GM20000 (cell line): ENCODE measurements at regions not wholly inside any gene's neighbourhood (a gene's known extent, or its start where the extent isn't known, plus 50 kb on each side); places are given as distances from the start of the nearest gene placed in this dataset.

ENCODE experiments used
- DNase-seq: peaks from one replicate; pipeline ENCODE4 v3.0.0; 2012; ENCODE audit warnings: low spot score
- TF ChIP-seq, protein P1 (sequence below): IDR thresholded peaks from 2 replicates; pipeline ENCODE4 v1.5.1; 2012; ENCODE audit warnings: mild to moderate bottlenecking, control low read depth; ENCODE audit errors: extremely low read depth, missing control alignments

DNA sequence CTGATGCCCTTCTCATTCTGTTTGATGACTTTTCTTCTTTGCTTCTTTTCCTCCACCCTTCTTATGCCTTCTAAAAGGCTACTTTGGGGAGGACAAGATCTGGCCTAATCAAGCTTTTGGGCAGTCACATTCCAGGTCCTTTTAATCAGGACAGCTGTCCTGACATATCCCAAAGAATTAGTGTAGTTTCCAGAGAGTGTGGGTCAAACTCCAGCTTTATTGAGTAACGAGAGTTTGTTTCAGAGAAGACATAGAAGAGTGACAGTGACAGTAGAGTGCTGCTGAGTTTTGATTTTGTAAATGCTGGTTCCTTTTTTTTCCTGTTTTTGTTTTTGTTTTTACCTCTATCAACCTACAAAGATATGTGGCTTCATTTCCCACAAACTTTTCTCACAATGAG, 158.4 kb upstream of the SESN3 start:
- TF ChIP-seq, protein P1, sequence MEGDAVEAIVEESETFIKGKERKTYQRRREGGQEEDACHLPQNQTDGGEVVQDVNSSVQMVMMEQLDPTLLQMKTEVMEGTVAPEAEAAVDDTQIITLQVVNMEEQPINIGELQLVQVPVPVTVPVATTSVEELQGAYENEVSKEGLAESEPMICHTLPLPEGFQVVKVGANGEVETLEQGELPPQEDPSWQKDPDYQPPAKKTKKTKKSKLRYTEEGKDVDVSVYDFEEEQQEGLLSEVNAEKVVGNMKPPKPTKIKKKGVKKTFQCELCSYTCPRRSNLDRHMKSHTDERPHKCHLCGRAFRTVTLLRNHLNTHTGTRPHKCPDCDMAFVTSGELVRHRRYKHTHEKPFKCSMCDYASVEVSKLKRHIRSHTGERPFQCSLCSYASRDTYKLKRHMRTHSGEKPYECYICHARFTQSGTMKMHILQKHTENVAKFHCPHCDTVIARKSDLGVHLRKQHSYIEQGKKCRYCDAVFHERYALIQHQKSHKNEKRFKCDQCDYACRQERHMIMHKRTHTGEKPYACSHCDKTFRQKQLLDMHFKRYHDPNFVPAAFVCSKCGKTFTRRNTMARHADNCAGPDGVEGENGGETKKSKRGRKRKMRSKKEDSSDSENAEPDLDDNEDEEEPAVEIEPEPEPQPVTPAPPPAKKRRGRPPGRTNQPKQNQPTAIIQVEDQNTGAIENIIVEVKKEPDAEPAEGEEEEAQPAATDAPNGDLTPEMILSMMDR = no peak
- no peak for DNase-seq

DNA sequence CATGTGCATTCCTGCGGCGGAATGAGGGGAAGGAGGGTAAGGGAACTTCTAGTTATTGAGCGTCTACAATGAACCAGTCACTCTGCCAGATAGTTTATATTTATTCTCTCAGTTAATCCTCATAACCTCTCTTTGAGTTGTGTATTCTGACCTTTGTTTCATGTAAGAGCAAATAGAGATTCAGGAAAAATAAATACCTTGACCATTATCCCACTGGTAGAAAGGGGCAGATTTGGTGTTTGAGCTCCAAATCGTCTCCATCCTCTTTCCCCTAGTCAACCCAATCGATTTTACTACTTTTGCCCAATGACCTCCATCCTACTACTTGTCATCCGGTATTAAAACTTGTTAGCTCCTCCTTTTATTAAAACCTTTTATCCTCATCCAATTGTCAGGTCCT, 157.1 kb upstream of the SESN3 start:
- no peak for DNase-seq
- TF ChIP-seq, protein P1 = no peak

GRCh38 chr11:95387325-95387724, 156.3 kb upstream of the SESN3 start:
- no peak for DNase-seq
- TF ChIP-seq, protein P1 = no peak

- TF ChIP-seq, protein P1 = no peak
- DNase-seq = no peak
These were observed 154.6 kb upstream of the SESN3 start for GRCh38 chr11:95385577-95385976.

DNA sequence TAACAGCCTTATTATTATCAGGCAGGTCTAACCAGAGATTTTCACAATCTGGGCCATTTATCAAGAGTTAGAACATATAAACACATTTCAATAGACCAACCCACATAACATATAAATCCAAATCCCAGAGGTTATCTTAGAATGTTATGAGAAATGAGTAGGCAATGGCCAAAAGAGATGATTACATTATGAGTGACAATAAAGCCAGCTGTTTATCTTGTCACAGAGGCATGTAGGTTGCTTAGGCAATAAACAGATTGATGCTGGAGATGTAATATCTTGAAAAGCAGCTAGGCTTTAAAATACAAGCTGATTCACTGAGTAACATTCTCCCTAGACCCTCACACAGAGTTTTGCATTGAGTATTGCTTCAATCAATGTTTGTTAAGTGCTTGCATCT, 148.5 kb upstream of the SESN3 start:
- no peak for DNase-seq
- TF ChIP-seq, protein P1 = no peak

DNA sequence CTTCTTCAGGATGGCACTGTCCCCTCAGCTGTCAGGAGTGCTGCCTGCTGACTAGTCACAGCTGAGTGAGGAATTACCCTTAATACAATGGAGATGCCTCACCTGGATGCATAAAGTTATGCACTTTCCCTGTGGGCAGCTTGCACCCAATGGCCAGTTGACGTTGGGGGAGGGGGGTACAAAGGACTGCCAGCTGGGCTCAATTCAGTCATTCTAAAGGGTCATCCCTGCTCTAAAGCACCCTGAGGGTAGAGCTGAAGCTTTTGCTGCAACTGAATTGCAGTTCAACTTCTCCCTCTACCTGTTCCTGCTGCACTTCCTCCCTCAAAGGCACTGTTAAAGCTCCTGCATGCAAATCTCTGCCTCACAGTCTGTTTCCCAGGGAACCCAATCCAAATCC, 147.8 kb upstream of the SESN3 start:
- no peak for DNase-seq
- TF ChIP-seq, protein P1 = no peak

DNA sequence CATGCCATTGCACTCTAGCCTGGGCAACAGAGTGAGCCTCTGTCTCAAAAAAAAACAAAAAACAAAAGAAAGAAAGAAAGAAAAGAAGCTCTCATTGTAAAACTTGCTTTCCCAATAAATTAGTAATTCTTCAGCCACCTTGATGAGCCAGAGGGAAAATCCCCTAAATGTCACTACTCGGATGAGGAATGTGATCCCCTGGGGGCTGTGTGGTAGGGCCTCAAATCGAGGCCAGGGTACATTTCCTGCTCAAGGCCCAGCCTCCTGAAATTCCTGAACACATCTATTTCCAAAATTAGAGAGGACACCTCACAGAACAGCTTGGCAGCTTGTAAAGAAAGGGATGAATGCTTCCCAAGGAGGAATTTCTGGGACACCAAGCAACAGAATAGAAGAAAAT, 147.1 kb upstream of the SESN3 start:
- DNase-seq = no peak
- TF ChIP-seq, protein P1 = no peak
